A673 (cell line): ENCODE measurements at regions not wholly inside any gene's neighbourhood (a gene's known extent, or its start where the extent isn't known, plus 50 kb on each side); places are given as distances from the start of the nearest gene placed in this dataset.

Experiments used
- EZH2 ChIP-seq: fragments of 200-600 bp; sonication (generic); IDR thresholded peaks from 2 replicates; pipeline ENCODE4 v1.6.1; 2017; ENCODE audit warnings: borderline replicate concordance, low read depth, mild to moderate bottlenecking, mixed read lengths, antibody characterized with exemption, low read length; ENCODE audit not compliant: poor library complexity, severe bottlenecking
- TF ChIP-seq, protein P1 (sequence below): fragments of 300-800, 200-600 bp; sonication (generic); conservative IDR thresholded peaks from 2 replicates; pipeline ENCODE4 v1.5.1; 2017; ENCODE audit warnings: low read depth, mild to moderate bottlenecking, antibody characterized with exemption, low read length, moderate library complexity, mixed read lengths

DNA sequence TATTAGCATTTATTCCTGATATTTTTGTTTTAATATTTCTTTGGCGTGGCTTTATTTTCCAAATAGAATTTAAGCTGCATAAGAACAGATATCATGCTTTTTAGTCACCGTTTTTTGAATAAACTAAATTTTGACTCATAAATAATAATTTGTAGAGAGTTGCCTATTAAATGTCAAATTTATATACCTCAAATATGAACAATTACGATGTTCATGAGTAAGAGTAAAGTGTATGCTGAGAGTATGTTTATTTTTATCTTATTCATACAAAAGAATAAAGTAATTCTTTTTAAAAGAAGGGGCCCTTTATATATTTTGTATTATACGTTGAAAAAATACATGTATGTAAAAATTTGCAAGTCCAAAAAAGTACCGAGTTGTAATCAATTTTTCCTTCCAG is 126.5 kb upstream of the NRIP1 start:
- TF ChIP-seq EZH2: no peak
- TF ChIP-seq, protein P1, sequence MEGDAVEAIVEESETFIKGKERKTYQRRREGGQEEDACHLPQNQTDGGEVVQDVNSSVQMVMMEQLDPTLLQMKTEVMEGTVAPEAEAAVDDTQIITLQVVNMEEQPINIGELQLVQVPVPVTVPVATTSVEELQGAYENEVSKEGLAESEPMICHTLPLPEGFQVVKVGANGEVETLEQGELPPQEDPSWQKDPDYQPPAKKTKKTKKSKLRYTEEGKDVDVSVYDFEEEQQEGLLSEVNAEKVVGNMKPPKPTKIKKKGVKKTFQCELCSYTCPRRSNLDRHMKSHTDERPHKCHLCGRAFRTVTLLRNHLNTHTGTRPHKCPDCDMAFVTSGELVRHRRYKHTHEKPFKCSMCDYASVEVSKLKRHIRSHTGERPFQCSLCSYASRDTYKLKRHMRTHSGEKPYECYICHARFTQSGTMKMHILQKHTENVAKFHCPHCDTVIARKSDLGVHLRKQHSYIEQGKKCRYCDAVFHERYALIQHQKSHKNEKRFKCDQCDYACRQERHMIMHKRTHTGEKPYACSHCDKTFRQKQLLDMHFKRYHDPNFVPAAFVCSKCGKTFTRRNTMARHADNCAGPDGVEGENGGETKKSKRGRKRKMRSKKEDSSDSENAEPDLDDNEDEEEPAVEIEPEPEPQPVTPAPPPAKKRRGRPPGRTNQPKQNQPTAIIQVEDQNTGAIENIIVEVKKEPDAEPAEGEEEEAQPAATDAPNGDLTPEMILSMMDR: no peak
